RWPE1 (cell line): ENCODE measurements at regions not wholly inside any gene's neighbourhood (a gene's known extent, or its start where the extent isn't known, plus 50 kb on each side); places are given as distances from the start of the nearest gene placed in this dataset.

Source experiments
- CTCF ChIA-PET: fragments of 350-600 bp; sonication (Branson Sonifier 250); formaldehyde crosslinking; extraction: SDS; loops from one replicate; lab custom pipeline; 2021; lab: Yijun Ruan, JAX
- POLR2A ChIA-PET: fragments of 400-600 bp; formaldehyde crosslinking; extraction: SDS; loops from one replicate; lab custom pipeline; 2020; ENCODE audit warnings: antibody characterized with exemption; ENCODE audit not compliant: low non-redundant PET; lab: Yijun Ruan, JAX
- DNase-seq: peaks from one replicate; pipeline ENCODE4 v3.0.0; 2012; ENCODE audit warnings: low spot score
- H3K27ac ChIP-seq: fragments of 450-650 bp; 2 replicates; pipeline ENCODE4 v1.5.1; 2017
- TF ChIP-seq, protein P1 (sequence below): fragments of 450-650 bp; conservative IDR thresholded peaks from 2 replicates; pipeline ENCODE4 v1.5.1; 2017; ENCODE audit warnings: low read depth, mild to moderate bottlenecking

- H3K27ac ChIP-seq = no peak overlapping the region
- DNase-seq = no peak
- TF ChIP-seq, protein P1, sequence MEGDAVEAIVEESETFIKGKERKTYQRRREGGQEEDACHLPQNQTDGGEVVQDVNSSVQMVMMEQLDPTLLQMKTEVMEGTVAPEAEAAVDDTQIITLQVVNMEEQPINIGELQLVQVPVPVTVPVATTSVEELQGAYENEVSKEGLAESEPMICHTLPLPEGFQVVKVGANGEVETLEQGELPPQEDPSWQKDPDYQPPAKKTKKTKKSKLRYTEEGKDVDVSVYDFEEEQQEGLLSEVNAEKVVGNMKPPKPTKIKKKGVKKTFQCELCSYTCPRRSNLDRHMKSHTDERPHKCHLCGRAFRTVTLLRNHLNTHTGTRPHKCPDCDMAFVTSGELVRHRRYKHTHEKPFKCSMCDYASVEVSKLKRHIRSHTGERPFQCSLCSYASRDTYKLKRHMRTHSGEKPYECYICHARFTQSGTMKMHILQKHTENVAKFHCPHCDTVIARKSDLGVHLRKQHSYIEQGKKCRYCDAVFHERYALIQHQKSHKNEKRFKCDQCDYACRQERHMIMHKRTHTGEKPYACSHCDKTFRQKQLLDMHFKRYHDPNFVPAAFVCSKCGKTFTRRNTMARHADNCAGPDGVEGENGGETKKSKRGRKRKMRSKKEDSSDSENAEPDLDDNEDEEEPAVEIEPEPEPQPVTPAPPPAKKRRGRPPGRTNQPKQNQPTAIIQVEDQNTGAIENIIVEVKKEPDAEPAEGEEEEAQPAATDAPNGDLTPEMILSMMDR = no peak
- ChIA-PET CTCF (no interaction called here), POLR2A (no interaction called here)
Observed at GRCh38 chr7:68472688-68473087, 1125.6 kb upstream of the AUTS2 start.

DNA sequence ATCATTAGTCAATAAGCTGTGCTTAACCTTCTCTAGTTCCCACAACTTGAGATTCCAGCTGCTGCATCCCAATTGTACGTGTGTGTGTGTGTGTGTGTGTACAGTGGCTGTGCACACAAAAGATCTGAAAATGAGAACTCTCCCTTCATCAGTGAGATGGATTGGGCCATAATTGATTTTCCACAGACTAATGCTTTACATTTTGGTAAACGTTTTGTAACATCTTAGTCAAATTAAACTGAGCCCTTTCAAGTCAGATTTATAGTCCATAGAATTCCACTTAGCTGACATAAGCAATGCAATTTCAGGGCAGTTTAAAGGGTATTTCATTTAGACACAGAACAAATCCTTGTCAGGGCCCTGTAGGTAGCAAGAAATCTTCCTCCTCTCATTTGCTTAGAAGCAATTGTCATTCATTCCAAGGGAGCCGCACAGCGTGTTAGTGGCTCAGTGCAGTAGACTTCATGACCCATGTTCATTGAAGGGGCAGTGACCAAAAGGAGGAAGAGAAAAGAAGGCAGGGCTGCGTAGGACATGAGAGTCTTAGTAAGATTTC, 1123.5 kb upstream of the AUTS2 start:
- TF ChIP-seq, protein P1 = no peak
- H3K27ac ChIP-seq = no peak overlapping the region
- CTCF ChIA-PET = no interaction called here
- no peak for DNase-seq
- POLR2A ChIA-PET = no interaction called here

DNA sequence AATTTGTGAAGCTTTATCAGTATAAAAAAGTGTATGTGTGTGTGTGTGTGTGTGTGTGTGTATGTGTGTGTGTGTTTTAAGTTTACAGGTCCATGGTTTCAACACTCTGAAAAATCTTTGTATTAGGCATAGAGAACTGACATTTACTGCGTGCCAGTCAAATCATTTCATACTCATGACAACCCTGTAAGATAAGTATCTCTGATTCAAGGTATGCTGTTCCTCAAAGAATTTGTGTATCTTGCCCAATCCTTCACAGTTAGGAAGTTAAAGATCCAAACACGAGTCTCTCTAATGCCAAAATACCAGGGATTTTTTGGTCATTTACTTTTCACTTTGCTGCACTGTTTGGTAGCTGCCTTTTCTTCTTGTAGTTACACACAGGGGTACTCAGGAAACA, 1121.3 kb upstream of the AUTS2 start:
- H3K27ac ChIP-seq = no peak overlapping the region
- ChIA-PET CTCF (interaction anchor here (0.7 kb wide), 1 partner anchor 211 kb away, joined by 4 read pairs; no protein-coding TSS in a partner anchor), POLR2A (no interaction called here)
- DNase-seq = no peak
- TF ChIP-seq, protein P1 = no peak

DNA sequence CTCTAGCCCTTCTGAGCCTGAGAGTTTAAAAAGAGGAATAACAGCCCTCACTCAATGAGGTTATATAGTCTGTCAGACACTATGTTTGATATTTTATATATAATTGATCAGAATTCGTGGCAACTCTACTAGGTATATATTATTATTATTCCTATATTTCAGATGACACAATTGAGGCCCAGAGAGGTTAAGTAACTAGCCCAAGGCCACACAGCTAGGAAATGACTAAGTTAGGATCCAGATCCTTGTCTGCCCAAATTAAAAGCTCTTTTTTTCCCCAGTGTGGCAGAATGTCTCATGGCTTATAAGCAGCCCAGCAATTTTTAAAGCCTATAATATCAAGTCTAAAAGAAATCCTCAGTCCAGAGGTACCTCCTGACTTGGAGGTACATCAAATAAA, 1119.9 kb upstream of the AUTS2 start:
- CTCF ChIA-PET = no interaction called here
- POLR2A ChIA-PET = no interaction called here
- no peak overlapping the region for H3K27ac ChIP-seq
- DNase-seq = no peak
- TF ChIP-seq, protein P1 = no peak

DNA sequence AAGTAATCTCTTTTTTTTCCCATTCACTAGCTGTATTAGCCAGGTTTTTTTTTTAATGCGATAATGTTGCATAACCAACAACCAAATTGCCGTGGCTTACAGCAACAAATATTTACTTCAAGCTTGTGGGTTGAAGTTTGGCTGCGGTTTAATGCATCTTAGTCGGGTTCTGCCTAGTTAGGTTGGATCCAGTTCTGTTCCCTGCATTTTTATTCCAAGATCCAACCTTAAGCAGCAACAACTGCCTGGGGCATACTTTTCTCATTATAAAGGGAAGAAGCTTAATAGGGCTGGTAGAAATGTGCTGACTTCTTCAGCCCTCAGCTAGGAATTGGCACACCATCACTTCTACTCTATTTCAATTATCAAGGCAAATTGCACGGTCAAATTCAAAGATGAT, 1115.5 kb upstream of the AUTS2 start:
- no peak for DNase-seq
- TF ChIP-seq, protein P1 = no peak
- CTCF ChIA-PET = interaction anchor here (0.6 kb wide), 1 partner anchor 610 kb away, joined by 3 read pairs; no protein-coding TSS in a partner anchor
- POLR2A ChIA-PET = no interaction called here
- no peak overlapping the region for H3K27ac ChIP-seq

- TF ChIP-seq, protein P1 = no peak
- no peak for DNase-seq
- ChIA-PET POLR2A (no interaction called here), CTCF (no interaction called here)
- H3K27ac ChIP-seq = no peak overlapping the region
Observed at GRCh38 chr7:68484731-68485130, 1113.5 kb upstream of the AUTS2 start.
